ENCODE measurements at regions not wholly inside any gene's neighbourhood (a gene's known extent, or its start where the extent isn't known, plus 50 kb on each side); places are given as distances from the start of the nearest gene placed in this dataset.
A peak's percentile ranks its signal among the peaks of the same experiment; 100 is the strongest.

DNA sequence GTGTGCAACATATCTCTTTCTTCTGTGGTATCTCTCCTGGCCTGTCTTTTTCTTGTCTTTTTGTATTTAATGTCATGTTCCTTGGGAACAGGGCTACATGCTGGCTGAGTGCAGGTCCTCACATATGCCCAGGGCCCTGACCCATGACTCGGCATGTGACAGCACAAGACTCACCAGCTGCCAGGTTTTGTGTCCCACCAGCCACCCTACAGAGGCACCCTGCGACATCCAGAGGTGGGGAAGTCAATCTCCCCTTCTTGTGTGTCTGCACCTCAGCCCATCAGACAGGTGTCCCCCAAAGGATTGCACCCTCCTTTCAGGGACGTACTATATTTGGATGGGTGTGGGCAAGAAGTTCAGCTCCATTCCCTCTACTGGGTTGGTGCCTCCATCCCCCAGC is 576.3 kb downstream of the RNF144B start:
- DNase-seq, result no peak

DNA sequence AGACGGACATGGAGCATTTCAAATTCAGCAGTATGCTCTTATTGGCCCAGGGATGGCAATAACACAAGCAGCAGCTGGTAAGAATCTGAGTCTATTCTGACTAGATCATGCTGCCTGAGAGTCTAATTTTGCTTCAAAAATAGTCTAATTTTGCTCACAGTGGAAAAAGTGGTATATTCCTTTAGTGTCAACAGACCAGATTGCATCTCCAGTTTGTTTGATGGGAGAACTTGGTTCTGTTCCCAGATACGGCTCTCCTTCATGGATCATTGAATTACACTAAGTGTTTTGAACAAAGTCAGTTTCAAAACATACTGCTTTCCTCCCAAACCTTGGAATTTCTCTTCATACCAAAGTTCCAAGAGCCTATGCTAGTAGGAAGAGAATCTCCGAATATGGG is 586.1 kb downstream of the RNF144B start:
- DNase-seq, result peak; percentile 30

DNA sequence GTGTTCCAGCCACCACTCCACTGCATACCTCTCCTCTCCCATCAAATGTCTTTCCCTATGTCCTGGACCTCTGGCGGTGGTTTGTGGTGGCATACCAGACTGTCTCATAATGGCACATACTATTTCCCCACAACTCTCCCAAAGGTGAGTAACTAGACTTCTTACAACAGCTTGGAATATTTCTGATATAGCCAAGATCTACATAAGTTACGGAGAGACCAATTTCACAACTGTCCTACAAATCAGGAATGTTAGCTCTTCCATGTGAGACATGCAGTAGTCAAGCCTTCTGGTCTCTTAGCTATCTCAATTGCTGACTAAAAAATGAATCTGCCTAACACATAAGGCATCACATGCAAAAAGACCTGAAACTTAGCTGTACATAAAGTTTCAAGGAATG is 588.9 kb downstream of the RNF144B start:
- DNase-seq, result no peak

DNA sequence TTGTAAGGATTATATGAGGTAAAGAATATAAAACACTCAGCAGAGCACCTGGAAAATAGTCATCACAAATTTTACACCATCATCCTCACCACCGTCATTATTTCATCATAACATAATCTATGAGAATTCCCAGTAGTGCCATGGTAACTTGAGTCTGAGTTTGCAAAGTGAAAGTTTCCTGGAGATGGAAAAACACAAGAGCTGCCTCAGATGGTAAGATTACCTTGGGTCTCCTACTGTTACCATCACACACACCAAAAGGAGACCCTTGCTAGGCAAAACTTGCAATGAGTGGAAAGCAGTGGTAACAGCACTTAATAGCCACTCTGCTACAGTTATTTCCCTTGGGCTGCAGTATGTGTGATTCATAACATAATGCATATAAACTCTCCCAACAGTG is 589.8 kb downstream of the RNF144B start:
- DNase-seq, result no peak

DNA sequence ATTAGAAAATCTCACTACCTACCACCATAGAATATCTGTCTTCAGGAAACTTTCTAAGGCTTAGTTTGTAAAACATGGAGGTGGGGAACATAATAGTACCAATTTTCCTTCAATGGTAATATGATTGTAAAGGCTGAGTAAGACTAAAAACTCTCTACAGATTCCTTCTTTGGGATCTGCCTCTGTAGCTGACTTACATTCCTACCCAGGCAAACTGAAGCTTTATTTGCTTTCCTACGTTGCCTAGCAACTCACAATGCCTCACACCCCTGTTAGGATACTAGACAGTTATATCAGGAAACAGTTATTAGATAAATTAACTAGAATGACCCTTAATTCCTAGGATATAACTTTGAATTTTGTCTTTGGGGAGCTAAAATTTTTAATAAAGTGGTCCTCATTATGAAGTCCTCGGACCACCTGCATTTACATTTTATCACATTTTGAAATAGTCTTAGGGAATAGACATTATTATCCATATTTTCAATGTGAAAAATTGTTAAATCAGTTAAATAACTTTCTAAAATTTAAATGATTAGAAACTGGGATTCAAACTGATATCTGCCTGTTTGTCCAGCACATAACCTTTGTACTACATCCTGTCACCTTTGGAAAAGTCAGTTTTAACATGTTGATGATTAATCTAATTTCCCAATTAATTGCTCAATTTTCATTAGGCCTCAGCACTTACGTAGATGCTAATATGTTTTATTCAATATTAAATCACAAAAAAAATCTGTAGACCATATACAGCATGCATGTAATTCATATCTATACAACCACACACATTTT is 591.4 kb downstream of the RNF144B start:
- DNase-seq, result peak; percentile 87

DNA sequence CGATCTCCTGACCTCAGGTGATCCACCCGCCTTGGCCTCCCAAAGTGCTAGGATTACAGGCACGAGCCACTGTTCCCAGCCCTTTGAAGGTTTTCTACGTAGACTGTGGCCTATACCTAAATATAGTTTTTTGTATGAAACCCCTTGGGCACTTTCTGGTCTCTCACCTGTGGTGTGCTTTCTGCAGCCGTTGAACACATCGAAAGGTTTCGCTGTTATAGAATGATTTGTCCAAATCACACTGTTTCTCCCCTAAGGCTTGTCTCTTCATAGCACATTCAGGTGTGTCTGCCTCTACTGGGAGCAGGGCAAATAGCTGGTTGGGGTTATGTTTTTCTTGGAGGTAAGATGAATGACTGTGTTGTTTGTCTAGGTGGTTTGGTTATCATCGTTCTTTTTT is 597.9 kb downstream of the RNF144B start:
- no peak for DNase-seq

DNA sequence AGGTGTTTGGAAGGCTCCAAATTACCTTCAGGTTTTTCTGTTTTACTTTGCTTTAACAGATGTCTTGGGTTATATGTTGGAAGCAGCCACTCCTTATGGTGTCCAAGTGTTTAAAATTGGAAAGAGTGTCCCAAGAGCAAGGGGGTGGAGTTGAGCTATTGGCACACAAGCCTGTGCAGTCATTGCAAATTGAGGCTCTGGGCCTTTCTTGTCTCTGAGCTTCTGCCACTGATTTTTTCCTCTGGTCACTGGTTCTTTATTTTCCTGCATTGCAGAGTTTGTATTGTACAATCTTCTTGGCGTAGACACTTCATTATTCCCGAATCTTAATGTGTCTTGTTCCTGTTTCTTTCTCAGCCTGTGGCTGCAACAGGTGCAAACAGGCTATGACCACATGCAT is 598.8 kb downstream of the RNF144B start:
- DNase-seq, result peak; percentile 82

DNA sequence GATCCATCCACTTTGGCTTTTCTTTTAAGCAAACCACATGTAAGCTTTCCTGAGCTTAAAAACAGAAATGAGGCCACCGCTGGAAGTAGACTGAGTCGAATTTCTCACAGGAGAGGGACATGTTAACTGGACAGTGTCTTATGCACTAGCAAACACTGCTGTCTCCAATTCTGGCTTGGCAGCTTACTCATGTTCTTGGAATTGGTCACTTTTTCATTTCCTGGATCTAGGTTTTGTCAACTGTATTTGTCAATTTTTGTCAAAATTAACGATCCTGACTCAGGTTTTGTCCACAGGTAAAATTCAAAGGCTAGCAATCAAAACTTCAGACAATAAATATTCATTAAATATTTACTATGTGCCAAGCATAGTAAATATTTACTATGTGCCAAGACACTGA is 601.5 kb downstream of the RNF144B start:
- peak; percentile 43 for DNase-seq

DNA sequence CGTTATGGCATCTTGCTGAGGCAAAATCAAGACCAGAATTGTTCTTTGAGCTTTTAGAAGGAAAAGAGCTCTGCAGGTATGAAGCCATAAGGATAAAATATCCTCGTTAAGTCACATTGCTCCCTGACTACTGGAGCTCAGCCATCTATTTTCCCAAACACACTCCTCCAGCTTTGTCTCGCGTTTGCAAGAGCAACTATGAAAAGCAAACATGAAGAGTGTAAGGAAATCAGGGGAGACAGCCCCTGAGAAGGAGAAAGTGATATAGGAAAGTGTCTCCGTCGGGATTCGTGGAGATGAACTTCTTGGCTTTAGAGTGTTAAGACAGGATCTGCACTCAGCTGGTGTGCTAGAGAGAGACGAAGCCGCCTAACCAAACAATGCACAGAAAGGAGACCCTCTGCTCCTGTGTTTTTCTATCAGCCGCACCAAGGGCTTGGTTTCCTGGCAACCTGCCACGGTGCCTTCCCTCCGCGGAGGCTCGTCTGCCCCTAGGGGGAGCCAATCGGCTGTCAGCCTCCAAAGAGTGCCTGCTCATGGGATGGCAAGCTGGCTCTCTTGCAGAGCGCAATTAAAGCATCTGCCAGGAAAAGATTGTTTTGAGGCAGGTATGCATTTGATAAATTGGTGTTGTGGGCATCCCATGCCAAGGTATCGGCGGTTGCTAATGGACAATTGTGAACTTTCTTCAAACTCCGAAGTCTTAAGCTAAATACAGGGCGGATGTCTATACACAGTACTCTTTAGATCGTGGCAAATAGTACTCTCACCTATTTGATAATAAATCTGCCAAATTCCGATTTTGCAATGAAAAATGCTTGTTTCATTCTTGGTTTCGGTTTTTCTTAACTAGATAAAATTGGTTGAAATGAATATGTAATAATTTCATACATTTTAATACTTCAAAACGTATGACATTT is 603.2 kb downstream of the RNF144B start:
- peak; percentile 87 for DNase-seq

DNA sequence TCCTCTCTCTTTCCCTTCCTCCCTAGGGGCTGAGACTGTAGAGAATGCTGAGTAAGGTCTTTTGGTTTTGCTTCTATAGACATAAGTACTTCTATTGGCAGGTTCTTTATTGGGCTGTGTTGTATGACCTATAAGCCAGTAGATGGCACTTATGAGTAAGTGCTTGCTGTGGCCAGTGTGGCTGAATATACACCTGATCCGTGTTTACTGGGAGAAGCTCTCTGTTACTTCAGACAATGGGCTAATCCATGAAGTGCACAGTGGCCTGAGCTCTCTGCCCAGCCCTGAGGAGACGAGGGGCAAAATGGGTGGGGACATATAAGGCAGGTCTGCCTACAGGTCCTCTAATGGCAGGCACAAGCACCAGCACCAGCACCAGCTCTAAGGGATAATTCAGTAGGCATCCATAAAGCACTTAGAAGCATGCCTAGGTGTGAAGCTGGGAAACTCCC is 610.3 kb downstream of the RNF144B start:
- peak; percentile 20 for DNase-seq

DNA sequence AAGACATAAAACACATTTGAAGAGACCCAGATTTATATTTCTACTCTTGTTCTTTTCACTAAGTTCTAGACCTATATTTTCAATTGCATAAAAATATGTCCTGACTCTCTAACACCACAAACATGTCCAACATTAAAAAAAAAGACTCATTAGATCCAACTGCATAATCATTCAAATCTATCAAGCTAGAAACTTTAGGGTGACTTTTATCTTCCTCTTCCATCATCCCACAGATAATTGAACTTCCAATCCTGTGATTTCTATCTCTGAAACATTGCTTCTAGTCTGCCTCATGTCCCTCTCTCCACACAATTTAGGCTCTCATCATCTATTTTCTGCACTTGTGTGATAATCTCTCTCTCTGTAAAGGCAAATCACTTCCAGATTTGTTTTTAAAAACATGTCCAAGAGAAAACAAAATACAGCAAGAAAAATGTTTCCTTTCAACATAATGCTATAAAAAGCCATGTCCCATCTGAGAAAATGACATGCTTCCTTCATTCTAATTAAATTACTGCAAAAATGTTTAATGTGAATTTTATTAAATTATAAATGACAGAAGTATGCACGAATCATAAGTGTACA is 615.9 kb downstream of the RNF144B start:
- no peak for DNase-seq

DNA sequence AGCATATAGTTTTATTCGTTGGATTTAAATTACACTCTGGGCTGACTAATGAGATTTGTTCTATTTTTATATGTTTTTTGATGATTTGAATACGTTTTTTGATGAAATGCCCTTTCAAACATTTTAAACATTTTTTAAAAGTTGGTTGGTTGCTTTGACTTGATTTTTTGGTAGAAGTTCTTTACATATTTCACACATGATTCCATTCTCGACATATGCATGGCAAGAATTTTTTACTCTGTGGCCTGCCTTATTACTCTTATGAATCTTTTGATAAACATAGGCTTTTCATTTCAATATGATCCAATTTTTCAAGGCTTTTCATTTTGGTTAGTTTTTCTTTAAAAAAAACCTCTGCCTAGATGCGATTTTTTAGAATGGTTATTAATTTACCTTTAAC is 617.0 kb downstream of the RNF144B start:
- DNase-seq, result no peak

DNA sequence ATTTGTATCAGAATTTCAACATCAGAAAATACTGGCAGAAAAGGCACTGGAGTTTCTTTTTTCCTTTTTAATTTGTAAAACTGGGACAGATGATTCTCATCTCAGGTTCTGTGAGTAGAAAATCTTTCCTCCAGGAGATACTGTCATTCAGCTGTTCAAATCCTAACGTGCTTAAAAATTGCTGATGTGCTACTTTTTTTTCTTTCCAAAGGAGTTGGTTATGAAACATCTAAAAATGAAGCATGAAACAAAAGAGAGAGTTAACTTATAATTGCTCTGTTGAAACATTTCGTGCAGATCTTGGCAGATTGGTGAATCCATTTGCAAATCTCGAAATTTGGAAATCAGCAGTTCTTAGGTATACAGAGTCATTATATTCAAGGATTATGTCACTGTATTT is 622.6 kb downstream of the RNF144B start:
- no peak for DNase-seq

DNA sequence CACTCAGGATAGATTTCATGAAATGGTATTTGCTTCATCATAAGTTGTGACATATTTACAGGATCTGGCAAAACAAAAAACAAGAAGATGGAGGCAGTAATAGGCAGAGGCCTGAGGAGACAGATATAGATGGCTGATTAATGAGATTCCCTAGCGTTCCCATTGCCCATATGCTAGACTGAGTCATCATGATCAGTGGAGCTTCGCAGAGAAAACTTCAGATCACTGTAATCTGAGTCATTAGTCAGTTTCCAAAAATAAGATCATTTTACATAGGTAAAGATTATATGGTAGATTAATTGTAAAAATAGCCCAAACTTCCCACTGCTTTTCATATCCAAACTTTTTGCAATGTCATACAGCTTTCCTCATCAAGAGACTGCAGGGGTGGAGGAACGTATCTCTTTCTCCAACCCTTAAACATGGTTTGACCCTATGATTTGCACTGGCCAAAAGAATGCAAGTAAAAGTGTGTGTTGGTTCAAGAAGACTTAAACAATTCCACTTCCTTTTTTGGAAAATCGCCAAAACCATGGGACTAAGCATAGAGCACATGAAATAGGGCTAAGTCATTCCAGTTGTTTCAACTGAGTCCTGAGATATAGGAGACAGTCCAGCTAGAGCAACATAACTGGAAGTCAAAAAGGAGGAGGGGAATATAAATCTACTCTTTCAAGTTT is 626.0 kb downstream of the RNF144B start:
- DNase-seq, result no peak

DNA sequence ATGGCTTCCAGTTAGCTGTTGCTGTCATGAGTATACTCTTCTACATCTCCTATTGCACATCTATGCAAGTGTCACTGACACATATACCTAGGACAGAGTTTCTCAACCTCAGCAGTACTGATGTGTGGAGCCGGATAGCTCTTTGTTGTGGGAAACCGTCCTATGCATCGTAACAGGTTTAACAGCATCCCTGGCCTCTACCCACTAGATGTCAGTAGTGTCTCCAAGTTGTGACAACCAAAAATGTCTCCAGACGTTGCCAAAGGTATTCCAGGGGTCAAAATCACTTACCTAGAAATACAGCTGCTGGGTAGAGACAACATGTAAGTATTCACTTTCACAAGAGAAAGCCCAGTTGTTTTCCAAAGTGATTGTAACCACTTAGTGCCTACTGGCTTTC is 637.6 kb downstream of the RNF144B start:
- DNase-seq, result peak; percentile 60

DNA sequence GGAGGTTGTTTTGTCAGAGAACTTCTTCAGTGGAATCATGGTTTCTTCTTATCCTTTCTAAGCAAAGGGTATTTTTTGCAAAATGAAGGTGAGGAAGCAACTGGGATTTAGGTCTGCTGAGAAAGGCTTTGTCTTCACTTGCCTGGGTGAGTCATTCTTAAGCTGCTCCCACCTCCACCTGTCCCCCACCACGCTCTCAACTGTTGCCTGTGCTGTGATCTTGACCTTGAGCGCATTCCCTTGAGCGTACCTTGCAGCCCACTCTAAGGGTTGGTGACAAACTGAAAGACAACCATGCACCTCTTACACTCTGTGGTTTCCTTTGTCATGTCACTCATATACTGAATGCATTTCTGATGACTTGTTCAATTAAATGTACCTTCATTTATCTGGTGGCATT is 641.1 kb downstream of the RNF144B start:
- DNase-seq, result no peak

DNA sequence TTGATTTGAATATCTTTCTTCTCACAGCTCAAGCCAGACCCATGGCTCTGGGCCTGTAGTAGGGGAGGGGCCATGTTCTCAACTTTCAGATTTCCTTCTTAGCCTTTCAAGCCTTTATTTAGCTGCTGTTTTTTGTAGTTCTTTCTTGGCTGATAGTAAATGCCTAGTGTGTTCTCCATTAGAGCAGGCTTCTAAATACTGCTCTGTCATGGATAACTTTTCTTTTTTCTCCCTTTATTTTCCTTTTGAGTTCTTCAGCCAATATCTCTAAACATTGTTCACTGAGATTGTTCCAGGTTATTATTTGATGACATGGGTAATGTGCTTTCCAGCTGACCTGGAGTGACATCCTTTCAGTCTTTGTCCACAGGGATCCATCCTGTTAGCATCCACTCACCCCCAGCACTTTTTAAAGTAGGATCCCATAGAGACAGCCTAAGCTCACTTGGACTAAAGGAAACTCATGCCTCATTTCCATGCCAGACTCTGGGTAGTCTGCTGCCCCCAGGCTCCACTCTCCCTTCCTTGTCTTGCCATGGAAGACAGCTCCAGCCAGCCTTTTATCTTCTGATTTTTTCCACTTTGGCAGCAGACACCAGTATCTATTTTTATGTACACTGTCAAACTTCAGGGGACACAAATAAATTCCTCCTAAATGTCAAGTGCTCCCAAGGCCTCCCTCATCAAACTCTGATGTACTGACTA is 645.6 kb downstream of the RNF144B start:
- peak; percentile 72 for DNase-seq

DNA sequence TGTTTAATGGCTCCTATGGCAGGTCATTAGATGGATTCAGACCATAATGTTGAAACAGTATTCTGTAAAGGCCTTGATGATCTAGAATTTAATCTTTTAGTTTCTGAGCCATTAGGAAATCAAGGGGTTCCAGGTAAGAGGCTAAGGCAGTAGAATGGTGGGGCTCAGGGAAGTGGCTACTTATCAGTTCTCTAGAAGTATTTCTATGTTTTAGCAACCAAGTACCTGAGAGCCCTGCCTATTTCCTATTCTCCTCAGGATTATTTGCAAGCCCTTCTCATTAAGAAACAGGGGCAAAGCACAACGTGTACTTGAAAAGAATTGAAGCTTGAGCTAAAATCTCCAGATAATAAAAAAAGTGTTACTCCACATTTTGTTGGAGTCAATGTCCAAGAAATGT is 646.5 kb downstream of the RNF144B start:
- DNase-seq, result no peak

DNA sequence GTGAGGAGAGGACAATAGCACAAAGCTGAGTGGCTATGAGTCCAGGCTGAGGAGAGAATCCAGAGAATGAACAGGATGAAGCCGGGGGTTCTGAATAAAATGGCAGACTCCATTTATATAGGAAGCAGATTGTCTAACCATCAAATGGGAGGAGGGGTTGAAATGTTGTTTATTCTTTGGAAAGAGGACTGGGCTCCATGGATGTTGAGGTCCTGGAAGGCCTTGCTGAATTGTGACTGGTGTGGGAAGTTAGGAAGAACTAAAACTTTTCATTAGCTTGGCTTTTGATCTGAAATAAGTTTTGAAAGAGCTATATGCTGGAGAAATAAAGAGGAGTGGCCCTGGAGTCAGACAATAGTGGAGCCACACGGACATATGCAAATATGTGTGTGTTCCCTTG is 647.8 kb downstream of the RNF144B start:
- DNase-seq, result no peak

DNA sequence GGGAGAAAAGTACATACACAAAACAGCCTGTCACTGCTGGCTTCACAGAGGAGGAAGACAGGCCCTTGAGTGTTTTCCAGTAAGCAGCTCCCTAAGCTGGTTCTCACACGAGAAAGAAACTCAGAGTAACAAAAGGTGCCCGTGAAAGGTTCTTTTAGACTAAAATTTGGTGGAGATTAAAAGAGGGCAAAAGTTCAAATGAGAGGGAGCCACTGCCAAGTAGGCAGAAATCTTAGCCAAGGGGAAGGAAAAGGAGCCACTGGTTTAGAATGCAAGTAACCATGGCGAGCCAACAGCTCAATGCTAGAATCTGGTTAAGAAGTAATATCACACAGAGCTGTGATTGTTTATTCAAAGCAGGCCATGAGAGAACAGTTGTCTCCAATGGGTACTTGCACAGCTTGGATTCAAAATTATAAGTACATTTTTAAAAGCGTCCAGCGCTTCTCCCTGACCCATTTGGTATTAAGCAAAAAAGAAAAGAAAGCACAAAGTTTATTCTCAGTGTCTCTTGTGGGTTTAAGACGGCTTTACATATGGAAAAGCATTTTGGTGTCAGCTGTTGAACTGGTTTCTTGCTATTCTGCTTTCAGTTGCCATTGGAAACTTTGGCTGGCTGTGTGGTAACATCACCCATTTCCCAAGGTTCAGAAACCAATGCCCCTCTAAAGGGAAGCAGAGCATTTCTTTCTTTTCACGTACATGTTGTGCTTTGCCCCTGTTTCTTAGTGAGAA is 648.5 kb downstream of the RNF144B start:
- peak; percentile 78 for DNase-seq

DNA sequence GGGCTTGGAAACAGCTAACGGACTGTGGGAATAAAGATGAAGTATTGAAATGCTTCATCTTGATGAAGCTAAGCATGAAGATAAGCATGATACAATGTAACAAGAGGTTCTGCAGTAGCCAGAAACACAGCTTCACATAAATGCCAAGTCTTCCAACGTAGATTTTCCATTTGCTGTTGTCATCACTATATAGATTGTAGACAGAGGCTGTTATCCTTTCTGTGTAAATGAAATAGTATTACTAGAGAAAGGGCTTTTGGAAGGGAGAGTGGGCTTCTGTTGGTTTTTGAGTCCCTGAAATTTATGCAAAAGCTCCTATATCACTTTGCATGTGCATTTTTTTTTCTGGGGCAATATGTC is 649.0 kb downstream of the RNF144B start:
- peak; percentile 62 for DNase-seq
